IgD-negative memory B cell (primary cell): ENCODE measurements at regions not wholly inside any gene's neighbourhood (a gene's known extent, or its start where the extent isn't known, plus 50 kb on each side); places are given as distances from the start of the nearest gene placed in this dataset.
"Not testable (repeated sequence)": the region's sequence is repeated elsewhere in the genome, so short reads cannot be mapped to it uniquely, and the experiment has no call there.

ENCODE experiments used
- H3K27ac Mint-ChIP-seq, 3 donors: one replicate each; pipeline ENCODE4 v1.8.0; 2020 to 2022; ENCODE audit warnings: mild to moderate bottlenecking in 3 of 3, mixed read lengths in 3 of 3, moderate library complexity in 1 of 3
- H3K27me3 Mint-ChIP-seq: one replicate; pipeline ENCODE4 v1.8.0; 2021; ENCODE audit warnings: mixed read lengths
- H3K36me3 Mint-ChIP-seq: one replicate; pipeline ENCODE4 v1.8.0; 2020; ENCODE audit warnings: mild to moderate bottlenecking, mixed read lengths
- H3K4me1 Mint-ChIP-seq, 3 donors: one replicate each; pipeline ENCODE4 v1.8.0; 2020 to 2022; ENCODE audit warnings: mixed read lengths in 3 of 3, mild to moderate bottlenecking in 1 of 3
- H3K4me3 Mint-ChIP-seq, 4 donors: one replicate each; pipeline ENCODE4 v1.8.0; 2020 to 2022; ENCODE audit warnings: mild to moderate bottlenecking in 4 of 4, mixed read lengths in 4 of 4, moderate library complexity in 3 of 4
- H3K9me3 Mint-ChIP-seq, 3 donors: one replicate each; pipeline ENCODE4 v1.8.0; 2020 to 2021; ENCODE audit warnings: mixed read lengths in 3 of 3, mild to moderate bottlenecking in 1 of 3

DNA sequence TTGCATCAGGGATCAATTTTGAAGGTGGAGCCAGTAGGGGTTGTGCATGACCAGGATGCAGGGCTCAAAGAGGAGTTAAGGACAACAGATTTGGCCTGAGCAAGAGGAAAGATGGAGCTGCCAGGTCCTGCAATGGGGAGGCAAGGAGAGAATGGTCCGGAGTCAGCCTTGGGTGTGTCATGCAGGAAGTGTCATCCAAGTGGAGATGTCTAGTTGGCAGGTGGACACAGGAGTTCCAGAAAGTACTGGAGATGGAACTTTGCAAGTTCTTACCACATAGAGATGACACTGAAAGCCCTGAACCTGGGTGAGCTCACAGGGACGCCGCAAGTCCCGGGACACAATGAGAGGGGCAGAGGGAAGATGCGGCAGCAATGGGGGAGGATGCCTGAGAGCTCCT, 525.0 kb downstream of the TP53TG3F start:
- H3K27ac Mint-ChIP-seq: not testable (repeated sequence)

DNA sequence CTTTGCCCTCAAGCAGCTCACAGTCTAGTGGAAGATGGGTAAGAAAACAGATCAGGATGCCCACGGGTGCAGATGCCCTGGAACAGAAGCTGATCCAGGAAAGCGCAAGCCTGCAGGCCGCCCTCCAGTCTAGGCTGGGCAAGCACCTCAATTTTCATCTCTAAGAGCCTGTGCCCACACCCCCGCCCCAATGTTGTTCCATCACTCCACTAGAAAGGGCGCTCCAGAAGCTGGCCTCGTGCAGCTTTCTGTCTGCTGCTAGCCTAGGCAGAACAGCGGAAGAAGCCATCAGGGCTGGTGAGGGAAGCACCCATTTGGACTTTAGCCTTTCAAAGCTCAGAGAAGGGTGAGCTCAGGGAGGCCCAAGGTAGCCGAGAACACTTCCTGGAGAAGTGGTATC, 527.1 kb downstream of the TP53TG3F start:
- not testable (repeated sequence) for H3K4me1 Mint-ChIP-seq, H3K4me3 Mint-ChIP-seq, H3K36me3 Mint-ChIP-seq

More for the DNA sequence above, 525.0 kb downstream of the TP53TG3F start:
- H3K4me3 Mint-ChIP-seq, H3K27me3 Mint-ChIP-seq, H3K4me1 Mint-ChIP-seq, H3K36me3 Mint-ChIP-seq, H3K9me3 Mint-ChIP-seq: not testable (repeated sequence)

GRCh38 chr16:33987348-33987963, 528.0 kb downstream of the TP53TG3F start:
- not testable (repeated sequence) for H3K36me3 Mint-ChIP-seq, H3K4me1 Mint-ChIP-seq

More for the DNA sequence above, 527.1 kb downstream of the TP53TG3F start:
- not testable (repeated sequence) for H3K27me3 Mint-ChIP-seq, H3K9me3 Mint-ChIP-seq, H3K27ac Mint-ChIP-seq

GRCh38 chr16:33988012-33988411, 528.6 kb downstream of the TP53TG3F start:
- not testable (repeated sequence) for H3K27ac Mint-ChIP-seq, H3K36me3 Mint-ChIP-seq, H3K4me3 Mint-ChIP-seq, H3K27me3 Mint-ChIP-seq, H3K4me1 Mint-ChIP-seq, H3K9me3 Mint-ChIP-seq

More at GRCh38 chr16:33987348-33987963, 528.0 kb downstream of the TP53TG3F start:
- not testable (repeated sequence) for H3K4me3 Mint-ChIP-seq, H3K27ac Mint-ChIP-seq, H3K9me3 Mint-ChIP-seq, H3K27me3 Mint-ChIP-seq

- H3K4me3 Mint-ChIP-seq, H3K36me3 Mint-ChIP-seq, H3K27me3 Mint-ChIP-seq, H3K9me3 Mint-ChIP-seq, H3K4me1 Mint-ChIP-seq, H3K27ac Mint-ChIP-seq: not testable (repeated sequence)
These were observed 531.1 kb downstream of the TP53TG3F start for GRCh38 chr16:33990488-33990887.

DNA sequence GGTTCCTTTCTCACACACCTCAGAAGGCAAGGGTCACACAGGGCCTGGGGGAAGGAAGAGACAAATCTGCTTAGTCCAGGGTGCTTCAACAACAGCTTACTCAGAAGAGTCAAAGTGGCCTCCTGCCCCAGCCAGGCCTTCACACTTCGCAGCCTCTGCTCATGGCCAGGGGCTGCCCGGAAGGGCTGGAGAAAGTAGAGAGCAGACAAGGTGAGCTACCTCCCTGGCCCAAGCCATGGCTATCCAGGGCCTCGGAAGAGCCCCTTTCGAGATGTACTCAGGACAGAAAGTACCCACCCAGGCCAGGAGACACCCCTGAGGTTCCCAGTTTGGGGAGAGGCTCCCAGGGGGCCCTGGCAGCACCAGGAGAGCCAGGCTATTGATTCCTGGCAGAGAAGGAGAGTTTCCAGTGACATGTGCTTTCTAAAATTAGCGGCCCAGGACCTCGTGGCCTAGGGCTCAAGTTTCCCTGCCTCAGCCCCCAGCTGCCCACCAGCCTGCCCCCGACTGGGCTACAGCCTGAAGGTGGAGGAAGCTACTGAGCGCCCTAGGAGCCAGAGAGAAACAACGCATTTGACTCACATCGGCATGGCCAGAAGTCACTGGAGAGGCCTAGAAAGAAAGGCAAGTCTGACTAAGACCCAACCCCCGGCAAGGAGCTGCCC, 533.2 kb downstream of the TP53TG3F start:
- not testable (repeated sequence) for H3K4me1 Mint-ChIP-seq, H3K36me3 Mint-ChIP-seq, H3K27ac Mint-ChIP-seq

DNA sequence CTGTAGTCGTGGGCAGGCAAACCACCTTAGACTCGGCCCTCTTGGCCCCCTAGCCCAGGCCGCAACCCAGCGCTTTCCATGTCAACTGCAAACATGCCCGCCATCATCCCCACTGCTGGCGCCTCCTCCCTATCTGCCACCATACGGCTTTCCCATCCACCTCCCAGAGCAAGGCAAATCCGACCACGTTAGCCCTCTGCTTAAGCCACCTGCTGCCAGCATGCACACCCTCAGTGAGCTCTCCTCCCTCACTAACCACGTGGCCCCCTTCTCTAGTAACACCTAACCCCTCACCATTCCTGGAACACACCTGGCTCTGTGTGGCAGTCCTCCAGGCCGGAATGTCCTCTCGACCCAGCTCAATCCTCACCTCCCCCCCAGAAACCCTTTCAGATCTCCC, 534.8 kb downstream of the TP53TG3F start:
- not testable (repeated sequence) for H3K4me1 Mint-ChIP-seq, H3K27ac Mint-ChIP-seq, H3K27me3 Mint-ChIP-seq

More for the DNA sequence above, 533.2 kb downstream of the TP53TG3F start:
- not testable (repeated sequence) for H3K9me3 Mint-ChIP-seq, H3K4me3 Mint-ChIP-seq, H3K27me3 Mint-ChIP-seq

DNA sequence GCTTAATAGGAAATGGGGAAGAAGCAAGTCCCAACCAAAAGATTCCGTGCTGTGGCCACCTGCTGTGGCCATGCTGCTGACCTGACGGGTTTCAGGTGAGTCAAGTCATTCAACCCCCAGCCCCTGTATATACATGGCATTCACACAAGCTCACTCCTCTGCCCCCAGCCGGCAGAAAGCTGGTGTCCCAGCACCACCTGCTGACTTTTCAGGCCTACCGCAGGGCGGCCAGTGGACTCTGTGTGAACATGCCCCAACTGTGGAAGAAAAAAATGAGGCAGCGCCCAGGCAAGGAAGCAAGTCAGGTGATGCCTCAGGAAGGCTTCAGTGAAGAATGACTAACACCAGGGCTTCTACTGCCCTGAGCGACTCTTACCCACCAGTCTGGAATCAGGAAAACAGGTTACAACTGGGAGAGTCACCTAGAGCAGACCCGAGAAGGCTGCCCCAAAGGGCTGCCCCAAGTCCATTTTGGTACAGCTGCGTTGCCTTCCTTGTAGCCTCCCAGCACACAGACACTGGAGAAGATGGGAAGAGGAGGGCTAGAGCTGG, 536.5 kb downstream of the TP53TG3F start:
- H3K4me3 Mint-ChIP-seq: not testable (repeated sequence)

More for the DNA sequence above, 534.8 kb downstream of the TP53TG3F start:
- not testable (repeated sequence) for H3K9me3 Mint-ChIP-seq, H3K36me3 Mint-ChIP-seq, H3K4me3 Mint-ChIP-seq

DNA sequence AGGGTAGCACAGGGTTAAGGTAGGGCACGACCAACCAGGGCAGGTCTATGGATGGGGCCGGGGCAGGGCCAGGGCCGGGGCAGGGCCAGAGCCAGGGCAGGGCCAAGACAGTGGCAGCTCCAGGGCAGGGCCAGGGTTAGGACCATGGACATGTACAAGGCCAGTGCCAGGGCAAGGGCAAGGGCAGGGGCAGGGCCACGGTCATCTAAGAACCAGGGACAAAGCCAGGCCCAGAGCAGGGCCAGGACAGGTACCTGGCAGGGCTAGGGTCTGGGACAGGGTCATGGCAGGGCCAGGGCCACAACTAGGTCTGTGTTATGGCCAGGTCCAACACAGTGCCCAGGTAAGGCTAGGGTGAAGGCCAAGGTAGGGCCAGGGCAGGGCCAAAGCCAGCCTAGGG, 541.8 kb downstream of the TP53TG3F start:
- H3K4me1 Mint-ChIP-seq, H3K27me3 Mint-ChIP-seq, H3K4me3 Mint-ChIP-seq, H3K36me3 Mint-ChIP-seq, H3K9me3 Mint-ChIP-seq, H3K27ac Mint-ChIP-seq: not testable (repeated sequence)

More for the DNA sequence above, 536.5 kb downstream of the TP53TG3F start:
- H3K27me3 Mint-ChIP-seq, H3K36me3 Mint-ChIP-seq, H3K4me1 Mint-ChIP-seq, H3K27ac Mint-ChIP-seq, H3K9me3 Mint-ChIP-seq: not testable (repeated sequence)

DNA sequence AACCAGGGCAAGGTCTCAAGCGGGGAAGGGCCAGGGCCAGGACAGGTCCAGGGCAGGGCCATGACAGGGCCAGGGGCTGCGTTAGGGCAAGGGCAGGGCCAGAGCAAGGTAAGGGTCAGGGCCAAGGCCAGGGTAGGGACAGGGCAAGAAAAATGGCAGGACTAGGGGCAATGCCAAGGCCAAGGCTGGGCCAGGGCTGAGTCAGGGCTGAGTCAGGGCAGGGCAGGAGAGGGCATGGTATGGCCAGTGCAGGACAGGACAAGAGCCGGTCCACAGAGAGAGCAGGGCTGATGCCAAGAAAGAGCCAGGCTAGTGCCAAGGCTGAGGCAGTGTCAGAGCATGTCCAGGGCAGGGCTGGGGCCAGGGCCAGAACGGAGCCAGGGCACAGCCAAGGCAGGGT, 542.5 kb downstream of the TP53TG3F start:
- H3K36me3 Mint-ChIP-seq, H3K27ac Mint-ChIP-seq, H3K4me1 Mint-ChIP-seq, H3K9me3 Mint-ChIP-seq, H3K4me3 Mint-ChIP-seq, H3K27me3 Mint-ChIP-seq: not testable (repeated sequence)

- H3K27me3 Mint-ChIP-seq, H3K36me3 Mint-ChIP-seq, H3K4me1 Mint-ChIP-seq, H3K27ac Mint-ChIP-seq, H3K9me3 Mint-ChIP-seq, H3K4me3 Mint-ChIP-seq: not testable (repeated sequence)
These were observed 555.7 kb downstream of the TP53TG3F start for GRCh38 chr16:34014841-34015820.

- not testable (repeated sequence) for H3K4me3 Mint-ChIP-seq, H3K36me3 Mint-ChIP-seq, H3K27me3 Mint-ChIP-seq, H3K4me1 Mint-ChIP-seq, H3K27ac Mint-ChIP-seq
- peaks cover 4 to 14% (median 8%) of the 10 kb centered on the region in 3 donors for H3K9me3 Mint-ChIP-seq
These were observed 558.9 kb downstream of the TP53TG3F start for GRCh38 chr16:34018277-34018676.

- H3K27me3 Mint-ChIP-seq: no peaks in the 10 kb centered on the region
- no peak overlapping the region for H3K27ac Mint-ChIP-seq
- H3K4me1 Mint-ChIP-seq: no peaks in the 10 kb centered on the region
- H3K36me3 Mint-ChIP-seq: no peaks in the 10 kb centered on the region
- H3K4me3 Mint-ChIP-seq: no peak overlapping the region
- H3K9me3 Mint-ChIP-seq: peaks cover 10 to 21% (median 10%) of the 10 kb centered on the region in 3 donors
These were observed 591.4 kb downstream of the TP53TG3F start for GRCh38 chr16:34050787-34051320.

DNA sequence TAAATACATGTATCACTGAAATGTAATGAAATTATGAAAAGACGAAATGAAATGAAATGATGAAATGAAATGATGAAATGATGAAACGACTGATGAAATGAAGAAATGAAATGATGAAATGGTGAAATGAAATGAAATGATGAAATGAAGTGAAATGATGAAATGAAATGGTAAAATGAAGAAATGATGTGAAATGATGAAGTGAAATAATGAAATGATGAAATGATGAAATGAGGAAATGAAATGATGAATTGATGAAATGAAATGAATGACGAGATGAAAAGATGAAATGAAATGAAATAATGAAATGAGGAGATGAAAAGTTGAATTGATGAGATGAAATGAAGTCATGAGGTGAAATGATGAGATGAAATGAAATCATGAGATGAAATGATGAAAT, 594.7 kb downstream of the TP53TG3F start:
- H3K4me3 Mint-ChIP-seq: no peak overlapping the region
- H3K36me3 Mint-ChIP-seq: no peaks in the 10 kb centered on the region
- no peaks in the 10 kb centered on the region for H3K4me1 Mint-ChIP-seq
- no peak overlapping the region for H3K27ac Mint-ChIP-seq
- no peaks in the 10 kb centered on the region for H3K27me3 Mint-ChIP-seq
- peaks cover 5 to 16% (median 10%) of the 10 kb centered on the region in 3 donors for H3K9me3 Mint-ChIP-seq

- no peaks in the 10 kb centered on the region for H3K27me3 Mint-ChIP-seq
- no peak overlapping the region for H3K27ac Mint-ChIP-seq
- H3K9me3 Mint-ChIP-seq: peaks cover 5 to 16% (median 7%) of the 10 kb centered on the region in 3 donors
- no peak overlapping the region for H3K4me3 Mint-ChIP-seq
- H3K36me3 Mint-ChIP-seq: no peaks in the 10 kb centered on the region
- no peaks in the 10 kb centered on the region for H3K4me1 Mint-ChIP-seq
These were observed 595.6 kb downstream of the TP53TG3F start for GRCh38 chr16:34054969-34055368.
